Stimulated activated CD4-positive, alpha-beta T cell treated with anti-CD3 and anti-CD28 coated beads, Interleukin-15, amount 100 ng/mL, for 48 hours (primary cell): ENCODE measurements at regions not wholly inside any gene's neighbourhood (a gene's known extent, or its start where the extent isn't known, plus 50 kb on each side); places are given as distances from the start of the nearest gene placed in this dataset.

Experiments used
- DNase-seq, 2 donors: peaks; one replicate each; pipeline ENCODE4 v3.0.0-alpha.2; 2020; ENCODE audit warnings: low read depth in 2 of 2

DNA sequence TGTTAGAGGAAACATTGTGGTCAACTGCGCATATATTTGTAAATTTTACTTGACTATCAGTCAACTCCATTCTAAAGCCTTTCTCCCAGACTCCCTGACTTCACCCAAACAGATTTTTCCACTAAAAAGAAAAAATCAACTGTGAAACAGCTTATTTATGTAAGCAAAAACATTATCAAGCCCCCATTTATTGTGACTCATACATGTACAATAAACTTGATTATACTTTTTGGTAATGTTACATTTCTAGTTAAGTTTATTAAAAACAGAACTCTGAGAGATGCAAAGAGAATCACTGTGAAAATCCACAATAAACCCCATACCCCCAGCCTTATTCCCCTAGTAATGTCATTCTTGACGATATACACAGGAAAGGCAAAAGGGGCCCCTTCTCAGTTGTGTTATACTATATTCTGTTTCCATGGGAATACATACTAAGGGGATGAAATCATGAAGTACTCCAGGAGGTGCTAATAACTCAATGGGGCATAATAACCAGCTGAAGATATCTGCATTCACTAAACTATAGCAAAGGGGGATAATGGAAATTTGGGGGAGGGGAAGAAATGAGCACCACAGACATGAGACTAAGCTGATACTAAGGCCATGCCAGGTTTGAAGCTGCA, 616.0 kb downstream of the ACTL7B start:
- DNase-seq, result no peak

DNA sequence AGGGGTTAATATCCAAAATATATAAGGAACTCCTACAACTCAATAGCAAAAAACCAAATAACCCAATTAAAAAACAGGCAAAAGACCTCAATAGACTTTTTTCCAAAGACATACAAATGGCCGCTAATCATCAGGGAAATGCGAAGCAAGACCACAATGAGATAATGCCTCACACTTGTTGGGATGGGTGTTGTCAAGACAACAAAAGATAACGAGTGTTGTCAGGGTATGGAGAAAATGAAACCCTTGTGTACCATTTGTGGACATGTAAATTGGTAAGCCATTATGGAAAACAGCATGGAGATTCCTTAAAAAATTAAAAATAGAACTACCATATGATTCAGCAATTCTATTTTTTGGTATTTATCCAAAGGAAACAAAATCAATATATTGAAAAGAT, 620.2 kb downstream of the ACTL7B start:
- DNase-seq, result no peak

DNA sequence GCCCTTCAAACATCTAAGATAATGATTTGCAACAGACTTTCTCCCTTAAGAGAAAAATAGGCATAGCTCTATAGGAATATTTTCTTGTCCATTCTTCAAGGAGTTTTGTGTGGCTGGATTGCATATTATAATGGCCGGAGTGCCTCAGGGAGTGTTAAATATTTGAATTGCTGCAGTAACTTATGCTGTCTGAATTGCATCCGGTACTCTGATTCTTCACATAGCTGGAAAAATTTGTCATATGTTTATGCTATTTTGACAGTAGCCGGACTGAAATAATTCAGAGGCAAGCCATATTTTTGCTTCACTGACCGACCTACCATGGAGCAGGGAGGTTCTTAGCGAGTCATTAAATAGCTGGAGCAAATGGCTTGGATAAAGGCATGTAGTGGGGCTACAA, 621.0 kb downstream of the ACTL7B start:
- no peak for DNase-seq

DNA sequence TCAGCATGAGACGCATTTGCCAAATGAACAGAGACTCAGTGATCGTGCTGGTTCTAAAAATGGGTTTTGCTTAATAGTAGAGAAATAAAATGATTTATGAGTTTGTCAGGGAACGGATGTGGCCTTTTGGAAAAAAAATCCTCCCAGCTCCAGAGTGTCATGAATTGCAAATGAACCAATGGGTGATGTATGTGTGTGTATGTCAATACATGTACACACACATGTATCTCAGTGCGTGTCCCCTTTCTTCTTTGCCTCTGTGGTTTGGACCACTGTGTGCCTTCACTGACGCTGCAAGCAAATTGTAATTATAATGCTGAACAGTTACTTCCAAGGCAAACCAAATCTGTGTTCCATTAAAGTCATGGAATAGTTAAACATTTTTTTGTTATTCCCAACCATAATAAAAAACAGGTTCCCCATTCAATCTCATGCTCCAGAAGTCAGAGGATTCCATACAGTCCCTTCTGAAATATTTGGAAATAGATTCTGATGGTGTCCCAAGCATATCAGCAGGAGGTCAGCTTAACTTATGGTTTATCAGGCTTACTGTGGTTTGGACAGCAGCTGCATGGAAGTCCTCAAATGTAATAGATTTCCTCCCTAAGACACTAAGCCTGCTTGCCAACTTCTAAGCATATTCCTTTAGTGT, 630.5 kb downstream of the ACTL7B start:
- no peak for DNase-seq

DNA sequence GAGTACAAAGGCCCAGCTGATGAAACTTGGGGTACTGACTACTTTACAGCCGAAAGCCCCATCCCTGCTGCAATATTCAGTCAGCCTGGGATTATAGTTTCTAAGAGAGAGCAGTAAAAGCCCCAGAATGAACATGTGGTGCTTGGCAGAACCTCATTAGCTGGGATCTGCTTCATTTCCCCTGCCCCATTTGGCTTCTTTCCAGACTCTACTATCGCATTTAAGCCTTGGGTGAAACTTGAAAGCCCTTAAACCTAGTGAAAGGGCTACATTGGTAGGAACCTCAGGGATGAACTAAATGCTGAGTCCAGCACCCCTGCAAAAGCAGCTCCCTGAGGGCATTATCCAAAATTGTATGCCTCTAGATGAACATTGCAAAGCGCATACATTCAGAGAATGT, 631.1 kb downstream of the ACTL7B start:
- no peak for DNase-seq

DNA sequence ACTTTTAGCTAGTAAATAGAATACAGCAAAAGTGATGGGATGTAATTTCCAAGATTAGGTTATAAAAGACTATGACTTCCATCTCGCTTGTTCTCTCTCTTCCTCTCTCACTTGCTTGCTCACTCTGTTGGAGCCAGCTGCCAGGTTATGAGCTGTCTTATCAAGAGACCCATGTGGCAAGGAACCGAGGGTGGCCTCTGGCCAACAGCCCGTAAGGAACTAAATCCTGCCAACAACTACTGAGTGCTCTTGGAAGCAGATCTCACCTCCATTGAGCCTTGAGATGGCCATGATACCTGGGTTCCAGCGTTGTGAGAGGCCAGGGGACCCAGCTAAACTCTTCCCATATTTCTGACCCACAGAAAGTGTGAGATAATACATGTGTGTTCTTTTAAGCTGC, 636.1 kb downstream of the ACTL7B start:
- DNase-seq, result no peak

DNA sequence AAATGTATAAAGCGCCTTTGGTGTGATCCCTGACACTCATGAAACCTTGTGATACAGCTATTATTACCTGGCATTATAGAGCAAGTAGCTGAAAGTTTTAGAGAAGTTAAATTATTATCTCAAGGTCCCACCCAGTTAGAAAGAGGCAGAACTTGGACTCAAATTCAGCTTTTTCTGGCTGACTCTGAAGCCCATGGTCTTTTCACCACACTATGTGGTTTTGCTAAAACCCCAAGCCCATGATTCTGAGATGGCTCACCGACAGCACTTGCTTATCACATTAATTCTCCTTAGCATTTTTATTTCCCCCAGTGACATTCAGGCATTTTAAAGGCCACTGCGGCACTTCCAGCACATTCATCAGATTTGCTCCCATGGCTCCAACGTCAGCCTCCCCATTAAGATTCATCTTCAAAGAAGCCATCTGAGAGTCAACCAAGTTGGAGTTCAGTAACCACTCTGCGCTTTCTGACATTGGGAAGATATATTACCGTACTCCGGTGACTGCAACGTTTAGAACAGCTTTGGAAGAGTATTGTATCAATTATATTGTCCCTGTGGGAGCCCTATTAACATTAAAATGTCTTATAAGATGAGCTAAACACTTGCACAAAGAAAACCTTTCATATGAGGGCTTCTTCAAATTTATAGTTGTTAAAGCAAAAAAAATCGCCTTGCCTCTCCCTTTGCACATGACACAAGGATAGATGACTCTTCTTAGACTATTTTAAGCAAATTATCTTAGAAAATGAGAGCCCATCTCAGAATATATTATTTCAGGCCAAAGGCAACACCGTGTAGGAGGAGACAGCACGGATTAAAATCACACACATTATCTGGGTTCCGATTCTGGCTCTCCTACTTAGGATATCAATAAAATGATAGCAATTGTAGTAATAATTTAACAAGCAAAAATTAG, 638.1 kb downstream of the ACTL7B start:
- no peak for DNase-seq

DNA sequence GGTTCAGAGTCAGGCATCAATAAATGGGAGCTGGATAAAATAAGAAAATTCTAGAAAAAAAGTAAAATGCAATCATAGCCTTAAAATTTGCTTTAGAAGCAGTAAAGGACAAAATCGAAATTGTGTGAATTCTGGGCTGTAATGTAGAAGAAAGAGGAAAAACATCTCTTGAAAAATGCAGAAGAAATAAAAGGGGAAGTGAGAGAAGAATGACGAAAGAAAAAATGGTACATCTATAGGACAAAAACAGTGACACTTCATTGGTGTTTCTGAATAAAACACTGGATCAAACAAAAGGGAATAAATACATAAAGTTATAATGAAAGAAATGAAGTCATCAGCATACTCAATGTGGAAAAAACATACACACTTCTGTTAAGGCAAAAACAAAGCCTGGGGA, 642.3 kb downstream of the ACTL7B start:
- DNase-seq, result no peak

DNA sequence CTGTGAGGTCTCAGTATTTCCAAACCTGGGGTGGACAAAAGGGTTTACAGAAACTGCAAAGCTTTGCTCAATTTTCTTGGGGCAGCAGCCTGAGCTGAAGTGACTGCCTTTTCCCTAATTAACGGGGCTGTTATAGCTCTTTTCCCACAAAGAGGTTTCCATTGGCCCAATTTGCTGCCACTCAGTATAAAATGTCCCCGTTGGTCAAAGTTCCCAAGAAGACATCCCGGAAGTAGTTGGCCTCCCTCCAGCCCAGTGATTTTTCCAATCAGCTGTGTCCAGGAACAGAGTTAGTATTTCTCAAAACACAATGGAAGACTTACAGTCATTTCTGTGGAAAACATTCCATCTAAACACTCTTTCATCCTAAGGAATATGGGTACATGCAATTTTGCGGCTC, 643.6 kb downstream of the ACTL7B start:
- no peak for DNase-seq

DNA sequence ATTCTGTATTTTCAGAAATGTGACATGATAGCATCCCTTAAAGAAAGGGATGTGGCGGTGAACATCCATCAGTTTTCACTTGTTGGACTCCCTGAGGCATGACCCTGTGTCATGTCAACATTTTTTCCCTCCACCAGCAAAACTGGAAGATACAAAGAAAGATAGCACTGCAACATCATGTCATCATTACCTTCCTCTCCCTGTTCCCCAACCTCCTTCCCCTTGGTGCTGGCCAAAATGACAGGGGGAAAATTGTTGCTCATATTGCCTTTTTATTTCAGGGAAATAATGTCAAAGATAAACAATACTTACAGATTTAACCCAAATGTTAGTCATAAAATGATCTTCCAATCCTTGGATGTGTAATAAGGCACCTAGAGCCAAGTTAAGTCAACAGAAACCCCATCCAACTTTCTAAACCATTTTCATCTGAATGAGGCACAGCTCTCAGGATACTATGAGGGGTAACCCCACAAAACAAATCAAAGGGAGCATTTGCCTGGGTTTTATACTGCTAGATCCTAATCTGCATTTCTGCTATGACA, 644.3 kb downstream of the ACTL7B start:
- DNase-seq, result no peak

DNA sequence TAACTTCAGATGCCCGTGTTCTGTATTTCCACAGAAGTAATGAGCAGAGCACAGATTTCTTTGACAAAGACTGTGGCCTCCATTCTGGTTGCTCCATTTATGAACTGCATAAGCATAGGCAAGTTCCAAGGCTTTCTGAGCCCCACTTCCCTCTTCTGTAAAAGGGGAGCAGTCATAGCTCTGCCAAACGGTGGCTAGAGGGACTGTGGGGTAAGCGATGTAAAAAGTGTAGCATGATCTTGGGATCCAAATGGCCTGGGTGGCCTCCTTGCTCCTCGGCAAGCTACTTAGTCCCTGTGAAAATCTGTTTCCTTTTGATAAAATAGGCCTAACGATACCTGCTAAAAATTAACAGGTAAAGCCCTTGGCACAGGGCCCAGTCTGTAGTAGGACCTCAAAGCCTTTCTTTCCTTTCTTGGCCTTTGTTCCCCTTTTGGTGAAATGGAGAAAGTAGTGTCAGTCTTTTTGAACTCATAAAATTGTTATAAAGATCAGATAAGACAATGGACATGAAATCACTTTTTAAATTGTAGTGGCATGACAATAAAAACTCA, 646.6 kb downstream of the ACTL7B start:
- DNase-seq, result no peak

DNA sequence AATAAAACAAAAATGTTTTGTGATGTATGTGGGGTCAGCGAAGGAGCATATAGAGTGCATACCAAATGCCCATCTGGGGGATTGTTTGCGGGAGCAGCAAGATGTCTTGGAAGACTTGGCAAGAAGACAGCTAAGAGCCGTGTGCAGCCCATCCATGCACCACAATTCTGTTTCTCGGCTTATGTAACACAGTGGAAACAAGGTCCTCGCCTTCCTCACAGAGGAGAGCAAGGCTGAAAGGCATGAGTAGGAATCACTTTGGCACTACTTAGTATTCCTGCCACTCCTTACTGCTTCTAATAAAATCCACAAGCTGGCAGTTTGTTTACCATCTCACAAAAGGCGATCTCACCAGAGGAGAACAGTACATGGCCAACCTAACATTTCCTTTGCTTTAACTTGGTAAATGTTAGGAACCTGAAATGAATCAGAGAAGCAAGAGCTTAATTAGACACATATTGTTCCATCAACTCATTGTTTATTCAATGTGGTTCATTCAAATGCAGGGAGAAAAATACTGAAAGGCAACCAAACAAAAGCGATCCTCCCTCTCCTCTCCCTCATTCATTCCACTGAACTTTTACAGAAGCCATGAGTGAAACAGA, 648.1 kb downstream of the ACTL7B start:
- no peak for DNase-seq

DNA sequence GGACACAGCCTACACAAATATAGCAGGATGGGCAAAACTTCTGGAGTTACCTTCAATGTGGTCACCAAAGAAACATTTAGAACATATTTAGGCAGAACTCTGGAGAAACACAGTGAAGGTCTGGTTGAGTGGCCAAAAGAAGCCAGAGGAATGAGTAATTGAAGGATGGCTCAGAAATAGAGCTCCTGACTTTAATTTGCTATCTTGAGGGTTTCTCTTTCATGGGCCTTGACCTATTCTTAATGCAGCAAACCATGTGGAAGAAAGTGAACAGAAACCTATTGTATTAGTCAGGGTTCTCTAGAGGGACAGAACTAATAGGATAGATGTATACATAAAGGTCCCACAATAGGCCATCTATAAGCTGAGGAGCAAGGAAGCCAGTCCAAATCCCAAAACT, 650.5 kb downstream of the ACTL7B start:
- DNase-seq, result no peak

DNA sequence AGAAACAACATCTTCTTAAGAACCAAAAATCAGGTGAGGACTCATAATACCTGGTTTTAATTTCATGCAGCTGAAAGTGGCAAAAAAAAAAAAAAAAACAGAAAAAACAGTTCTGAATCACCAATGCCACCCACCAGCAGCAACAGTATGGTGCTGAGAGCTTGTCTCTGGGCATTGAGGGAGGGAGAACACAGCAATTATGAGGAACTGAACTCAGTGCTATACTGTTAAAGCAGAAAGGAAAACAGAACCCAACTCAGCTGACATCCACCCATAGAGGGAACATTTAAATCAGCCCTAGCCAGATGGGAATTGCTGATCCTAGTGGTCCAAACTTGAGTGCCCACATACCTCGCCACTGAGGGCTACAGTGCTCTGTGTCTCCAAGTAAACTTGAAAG, 657.9 kb downstream of the ACTL7B start:
- DNase-seq, result no peak

DNA sequence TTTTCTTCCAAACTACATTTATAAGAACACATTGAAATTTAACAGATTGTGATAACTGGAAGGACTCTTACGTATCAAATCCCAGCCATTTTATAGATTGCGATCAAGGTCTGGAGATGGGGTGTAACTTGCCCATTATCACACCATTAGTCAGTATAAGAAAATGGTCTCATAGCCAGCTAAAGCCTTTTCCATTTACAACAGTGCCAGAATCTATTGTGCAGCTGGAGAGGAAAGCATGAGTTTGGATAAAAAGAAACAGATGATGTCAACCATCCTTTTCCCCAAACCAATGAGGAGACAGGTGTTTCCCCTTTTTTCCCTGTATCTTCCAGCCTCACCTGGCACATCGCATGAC, 658.8 kb downstream of the ACTL7B start:
- DNase-seq, result no peak

DNA sequence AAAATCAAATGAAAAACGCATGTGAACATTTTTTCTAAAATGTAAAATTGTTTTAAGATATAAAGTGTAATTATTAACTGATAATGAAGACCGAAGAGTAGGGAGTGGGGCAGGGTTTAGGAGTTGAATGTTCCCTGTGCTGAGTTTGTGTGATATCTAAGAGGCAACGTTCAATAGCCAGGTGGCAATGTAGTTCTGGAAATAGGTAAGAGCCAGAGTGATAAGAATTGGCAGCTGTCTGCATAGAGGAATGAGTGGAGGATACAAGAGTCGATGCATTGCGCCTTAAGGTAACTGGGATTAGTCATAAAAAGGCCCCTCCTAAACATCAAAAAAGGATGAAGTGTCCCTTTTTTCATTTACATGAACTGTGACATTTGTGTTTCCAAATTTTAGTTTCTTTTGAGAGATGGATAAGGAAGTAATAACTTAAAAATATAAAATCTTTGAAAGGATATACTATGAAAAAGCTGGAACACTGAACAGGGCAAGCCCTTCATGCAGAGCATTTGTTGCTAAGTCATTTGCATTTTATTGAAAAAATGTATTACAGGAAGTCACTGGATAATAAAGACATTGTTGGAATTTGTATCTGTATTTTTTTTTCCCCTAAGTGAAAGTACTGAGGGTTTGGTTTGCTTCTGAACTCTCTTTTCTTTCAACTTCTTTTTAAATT, 659.3 kb downstream of the ACTL7B start:
- DNase-seq, result no peak

DNA sequence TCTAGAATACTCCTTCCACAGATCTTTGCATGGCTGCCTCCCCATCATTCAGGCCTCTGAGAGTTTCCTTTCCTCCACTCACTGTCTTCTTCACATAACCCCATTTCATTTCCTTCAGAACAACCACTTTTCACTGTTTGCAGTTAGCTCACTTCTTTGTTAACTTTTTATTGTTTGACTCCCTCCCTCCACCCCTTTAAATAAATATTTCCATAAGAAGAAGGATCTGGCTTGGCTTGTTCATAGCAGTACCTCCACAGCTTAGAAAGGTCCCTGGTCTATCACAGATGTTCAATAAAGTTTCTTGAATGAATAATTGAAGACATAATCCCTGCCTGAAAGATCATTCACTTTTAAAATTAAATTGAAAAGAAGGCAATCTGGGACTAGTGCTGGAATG, 661.6 kb downstream of the ACTL7B start:
- DNase-seq, result no peak

DNA sequence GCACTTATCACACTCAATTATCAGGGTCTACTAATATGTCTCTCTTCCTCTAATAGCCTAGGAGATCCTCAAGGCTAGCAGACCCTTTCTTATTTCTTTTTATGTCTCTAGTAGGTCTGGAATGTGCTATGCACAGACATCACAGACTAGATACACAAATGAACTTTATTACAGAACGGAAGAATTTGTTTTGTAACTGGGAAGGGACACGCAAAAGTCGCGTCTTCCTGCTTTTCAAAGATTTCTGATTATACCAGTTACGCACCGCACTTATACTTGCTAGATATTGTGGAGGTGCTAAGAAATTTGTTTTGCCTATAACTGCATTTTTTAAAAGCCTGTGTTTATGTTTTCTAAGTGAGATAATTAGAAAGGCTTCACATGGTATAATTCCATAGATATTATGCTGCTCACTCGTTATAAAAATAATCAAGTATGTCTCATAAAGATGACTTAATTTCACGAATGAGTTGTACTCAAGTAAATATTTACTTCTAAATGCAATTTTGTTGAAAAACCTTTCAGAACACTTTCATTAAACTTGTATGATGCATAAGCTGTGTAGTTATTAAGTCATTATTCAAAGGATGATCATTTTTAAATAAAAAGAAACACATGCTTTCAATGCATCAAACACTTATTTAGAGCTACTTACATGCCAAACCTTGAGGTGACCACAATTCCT, 662.6 kb downstream of the ACTL7B start:
- DNase-seq, result no peak

DNA sequence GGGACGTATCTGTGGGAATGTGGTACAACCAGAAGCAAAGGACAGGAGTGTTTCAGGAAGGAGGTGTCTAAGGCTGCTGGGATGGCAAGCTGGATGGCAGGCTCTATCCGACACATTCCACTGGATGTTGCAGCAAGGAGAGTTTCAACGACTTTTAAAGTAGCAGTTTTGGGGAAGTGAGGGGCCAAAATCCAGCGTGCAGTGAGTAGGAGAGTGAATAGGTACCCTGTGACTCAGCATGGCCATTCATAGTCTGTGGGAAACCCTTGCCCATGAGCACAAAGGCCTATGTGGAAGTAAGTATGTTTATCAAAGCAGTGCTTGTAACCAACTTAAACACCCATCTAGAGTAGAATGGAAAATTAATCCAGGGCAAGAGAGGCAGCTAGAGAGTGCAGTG, 664.7 kb downstream of the ACTL7B start:
- DNase-seq, result no peak

DNA sequence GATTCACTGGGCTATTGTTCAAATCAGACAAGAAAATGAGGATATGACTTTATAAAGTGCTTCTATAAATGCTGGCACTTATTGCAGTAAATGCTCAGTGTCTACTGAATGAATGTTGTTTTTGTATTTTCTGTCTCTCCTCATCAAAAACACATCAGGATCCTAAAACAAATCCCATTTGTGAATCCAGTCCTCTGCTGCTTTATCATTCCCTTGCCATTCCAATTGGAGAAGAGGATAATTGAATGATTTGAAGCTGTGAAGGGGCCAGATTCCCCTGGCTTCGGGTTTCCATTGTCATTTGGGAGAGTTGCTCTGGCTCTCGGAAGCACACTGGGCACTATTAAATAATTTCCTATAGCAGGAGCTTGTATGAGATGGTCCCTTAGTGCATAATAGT, 666.8 kb downstream of the ACTL7B start:
- no peak for DNase-seq

DNA sequence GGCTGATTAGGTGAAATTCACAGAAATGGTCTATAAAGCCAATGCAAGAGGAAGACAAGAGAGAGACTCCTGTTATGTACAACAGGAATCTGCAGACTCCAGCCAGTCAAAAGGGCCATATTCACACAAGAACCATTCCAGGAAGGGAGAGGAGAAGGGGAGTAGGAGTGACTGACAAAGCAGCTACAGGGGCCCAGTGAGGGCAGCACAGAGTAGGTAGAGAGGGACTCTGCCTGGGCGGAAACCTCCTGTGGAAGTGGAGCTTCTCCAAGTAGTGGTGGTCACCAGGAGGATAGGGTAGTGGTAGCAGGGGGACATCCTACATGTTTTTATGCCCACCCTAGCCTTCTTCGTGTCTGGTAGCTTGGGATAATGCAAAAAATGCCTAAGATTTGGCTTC, 667.3 kb downstream of the ACTL7B start:
- no peak for DNase-seq
